HG02938 (cell line): ENCODE measurements at regions not wholly inside any gene's neighbourhood (a gene's known extent, or its start where the extent isn't known, plus 50 kb on each side); places are given as distances from the start of the nearest gene placed in this dataset.
"Not testable (repeated sequence)": the region's sequence is repeated elsewhere in the genome, so short reads cannot be mapped to it uniquely, and the experiment has no call there.

Experiments used
- ATAC-seq: cut with Tn5 transposase; IDR thresholded peaks from one replicate; pipeline ENCODE4 v1.9.1; 2021; ENCODE audit warnings: mild to moderate bottlenecking, moderate library complexity; ENCODE audit not compliant: unreplicated experiment

DNA sequence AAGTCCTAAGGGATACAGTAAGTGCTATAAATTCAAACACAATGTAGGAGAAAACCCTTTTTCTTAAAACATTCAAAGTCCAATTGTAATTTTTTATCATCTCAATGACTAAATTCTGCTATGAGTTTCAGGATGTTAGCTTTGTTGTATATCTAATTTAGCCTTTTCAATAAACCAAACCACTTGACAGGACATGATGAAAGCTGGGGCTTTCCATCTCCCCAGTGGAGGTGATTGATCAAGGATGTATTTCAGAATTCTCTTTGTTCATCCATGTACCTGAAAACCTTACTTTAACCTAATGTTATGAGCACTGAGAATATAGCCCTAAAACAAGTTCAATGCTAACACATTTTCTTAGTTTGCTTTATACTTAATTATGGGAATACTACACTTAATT lies 639.0 kb upstream of the ITGA1 start:
- no peak for ATAC-seq

DNA sequence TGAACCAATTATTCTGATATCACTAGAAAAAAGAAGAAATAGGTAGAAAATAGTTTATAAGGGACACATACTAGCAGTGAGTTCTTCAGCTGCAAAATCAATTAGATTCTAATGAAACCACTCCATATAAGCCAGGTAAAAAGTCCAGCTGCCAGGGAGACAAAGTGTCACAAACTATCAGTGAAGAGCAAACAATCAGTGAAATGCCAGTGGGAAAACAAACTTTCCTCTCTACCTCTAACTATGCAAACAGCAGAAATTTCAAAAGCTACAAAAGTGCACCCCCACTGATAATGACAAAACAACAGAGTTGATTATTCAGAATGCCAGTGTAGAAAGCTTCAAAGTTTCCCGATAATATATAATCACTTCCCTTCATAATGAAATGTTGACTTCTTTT lies 637.2 kb upstream of the ITGA1 start:
- ATAC-seq = no peak

DNA sequence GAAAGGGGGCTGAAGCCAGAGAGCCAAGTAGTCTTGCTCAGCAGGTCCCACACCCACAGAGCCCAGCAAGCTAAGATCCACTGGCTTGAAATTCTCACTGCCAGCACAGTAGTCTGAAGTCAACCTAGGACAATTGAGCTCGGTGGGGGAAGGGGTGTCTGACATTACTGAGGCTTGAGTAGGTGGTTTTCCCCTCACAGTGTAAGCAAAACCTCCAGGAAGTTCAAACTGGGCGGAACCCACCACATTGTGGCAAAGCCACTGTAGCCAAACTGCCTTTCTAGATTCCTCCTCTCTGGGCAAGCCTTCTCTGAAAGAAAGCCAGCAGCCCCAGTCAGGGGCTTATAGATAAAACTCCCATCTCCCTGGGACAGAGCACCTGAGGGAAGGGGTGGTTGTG lies 630.9 kb upstream of the ITGA1 start:
- ATAC-seq = not testable (repeated sequence)

DNA sequence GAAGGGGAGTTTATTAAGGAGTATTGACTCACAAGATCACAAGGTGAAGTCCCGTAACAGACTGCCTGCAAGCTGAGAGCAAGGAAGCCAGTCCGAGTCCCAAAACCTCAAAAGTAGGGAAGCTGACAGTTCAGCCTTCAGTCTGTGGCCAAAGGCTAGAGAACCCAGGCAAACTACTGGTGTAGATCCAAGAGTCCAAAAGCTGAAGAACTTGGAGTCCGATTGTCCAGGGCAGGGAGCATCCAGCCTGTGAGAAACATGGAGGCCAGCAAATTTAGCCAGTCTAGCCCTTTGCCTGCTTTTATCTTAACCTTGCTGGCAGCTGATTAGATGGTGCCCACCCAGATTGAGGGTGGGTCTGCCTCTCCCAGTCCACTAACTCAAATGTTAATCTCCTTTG lies 621.9 kb upstream of the ITGA1 start:
- not testable (repeated sequence) for ATAC-seq

DNA sequence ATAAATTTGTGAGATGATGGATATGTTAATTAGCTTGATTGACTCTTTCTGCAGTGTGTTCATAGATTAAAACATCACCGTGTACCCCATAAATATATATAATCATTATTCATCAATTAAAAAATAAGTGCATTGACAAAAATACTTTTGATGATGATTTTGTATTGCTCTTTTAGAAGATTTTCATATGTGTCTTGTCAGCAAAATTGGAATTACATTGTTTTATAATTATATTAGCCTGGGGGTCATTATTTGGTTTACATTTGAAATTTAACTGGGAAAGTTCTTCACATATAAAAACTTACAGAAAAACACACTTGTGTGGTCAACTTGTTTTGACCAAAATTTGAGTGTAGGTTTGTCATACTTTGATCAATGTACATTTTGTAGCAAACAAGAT lies 614.6 kb upstream of the ITGA1 start:
- ATAC-seq = no peak

DNA sequence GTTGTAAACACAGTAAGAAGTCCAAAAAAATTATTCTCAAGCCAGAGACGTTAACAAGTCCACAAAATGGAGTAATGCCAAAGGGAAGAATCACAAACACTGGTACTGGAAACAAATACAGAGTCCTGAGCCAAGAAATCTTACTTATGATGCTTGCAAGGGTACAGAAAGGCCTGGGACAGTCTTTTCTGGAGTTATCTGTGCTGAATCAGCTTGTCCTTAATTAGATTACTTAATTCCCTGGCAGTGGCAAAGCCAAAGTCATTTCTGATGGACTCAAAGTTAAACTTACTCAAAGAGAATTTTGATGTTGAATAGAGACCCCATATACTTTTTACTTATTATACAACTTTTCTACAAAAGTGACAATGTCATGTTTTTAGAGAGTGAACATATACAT lies 610.5 kb upstream of the ITGA1 start:
- no peak for ATAC-seq

DNA sequence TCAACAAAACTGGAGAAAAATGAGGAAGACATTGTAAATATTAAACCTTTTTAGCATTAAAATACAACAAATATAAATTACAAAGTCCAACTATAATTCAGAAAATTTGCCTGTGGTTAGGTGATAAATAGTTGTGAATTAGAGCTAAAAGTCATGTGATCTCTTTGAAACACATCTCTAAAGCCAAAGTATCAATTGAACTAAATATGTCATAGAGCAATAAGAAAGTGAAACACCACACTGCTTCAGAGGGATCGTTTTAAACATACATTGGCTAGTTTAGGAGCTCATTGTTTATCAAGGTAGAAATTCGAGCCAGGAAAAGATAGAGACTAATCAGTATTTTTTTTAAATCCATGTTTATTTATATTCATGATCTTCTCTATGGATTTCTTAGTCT lies 606.3 kb upstream of the ITGA1 start:
- ATAC-seq = no peak

DNA sequence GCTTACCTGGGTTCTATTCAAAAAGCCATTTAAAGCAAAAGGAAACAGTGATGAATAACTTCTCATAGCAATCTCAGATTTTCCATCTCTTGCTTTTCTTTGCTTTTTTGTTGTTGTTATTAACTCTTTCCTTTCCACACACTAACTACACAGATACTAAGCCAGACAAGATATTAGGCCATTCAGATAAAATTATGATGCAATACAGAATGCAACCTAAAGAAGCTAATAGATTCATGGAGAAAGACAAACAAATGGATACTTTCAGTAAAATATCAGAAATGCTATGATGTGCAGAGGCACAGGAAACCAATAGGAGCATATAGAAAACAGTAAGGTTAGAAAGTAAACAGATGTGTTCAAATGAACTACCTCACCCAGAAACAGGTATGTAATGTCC lies 597.0 kb upstream of the ITGA1 start:
- ATAC-seq = no peak

DNA sequence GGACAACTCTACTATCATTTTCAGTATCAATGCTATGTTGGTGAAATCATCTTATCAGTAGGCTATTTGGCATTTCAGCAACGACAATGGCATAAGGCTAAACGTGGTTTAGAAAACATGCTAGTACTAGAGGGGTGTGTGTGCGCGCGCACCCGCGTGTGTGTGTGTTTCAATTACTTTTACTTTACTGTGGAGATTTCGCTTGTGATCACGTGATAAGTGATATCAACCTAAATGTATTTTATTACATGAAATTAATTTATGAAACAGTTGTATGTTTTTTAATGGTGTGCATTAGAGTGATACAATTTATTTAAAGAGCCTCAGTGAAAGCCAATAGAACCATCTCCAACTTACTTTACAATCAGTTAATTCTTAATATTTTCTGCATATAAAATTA lies 587.9 kb upstream of the ITGA1 start:
- ATAC-seq = no peak

DNA sequence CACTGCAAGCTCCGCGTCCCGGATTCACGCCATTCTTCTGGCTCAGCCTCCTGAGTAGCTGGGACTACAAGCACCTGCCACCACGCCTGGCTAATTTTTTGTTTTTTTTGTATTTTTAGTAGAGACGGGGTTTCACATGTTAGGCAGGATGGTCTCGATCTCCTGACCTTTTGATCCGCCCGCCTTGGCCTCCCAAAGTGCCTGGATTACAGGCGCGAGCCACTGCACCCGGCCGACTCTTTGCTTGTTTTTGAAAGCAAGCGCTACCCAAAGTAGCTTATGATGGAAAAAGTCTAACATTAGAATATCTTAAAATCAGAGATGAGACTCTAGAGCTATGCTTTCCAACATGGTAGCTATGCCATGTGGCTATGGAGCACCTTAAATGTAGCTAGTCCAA lies 585.5 kb upstream of the ITGA1 start:
- no peak for ATAC-seq

DNA sequence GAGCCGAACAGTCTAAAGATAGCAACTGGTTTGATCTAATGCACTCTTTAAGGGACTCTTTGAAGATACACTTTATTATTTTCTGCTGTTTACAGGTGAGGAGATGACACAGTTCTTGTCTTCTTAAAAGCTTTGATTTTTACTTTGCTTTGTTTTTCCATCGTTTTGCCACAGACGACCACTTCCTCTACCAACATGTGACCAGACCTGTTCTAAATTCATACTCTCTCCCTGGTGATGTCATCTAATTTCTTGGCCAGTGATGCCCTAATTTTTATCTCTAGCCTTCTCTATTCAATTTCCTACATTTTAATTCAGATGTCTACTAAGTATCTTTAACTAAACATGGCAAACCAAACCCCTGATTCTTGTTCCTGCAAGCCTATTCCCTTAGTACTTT lies 583.4 kb upstream of the ITGA1 start:
- no peak for ATAC-seq
